ENCODE measurements at regions not wholly inside any gene's neighbourhood (a gene's known extent, or its start where the extent isn't known, plus 50 kb on each side); places are given as distances from the start of the nearest gene placed in this dataset.

DNA sequence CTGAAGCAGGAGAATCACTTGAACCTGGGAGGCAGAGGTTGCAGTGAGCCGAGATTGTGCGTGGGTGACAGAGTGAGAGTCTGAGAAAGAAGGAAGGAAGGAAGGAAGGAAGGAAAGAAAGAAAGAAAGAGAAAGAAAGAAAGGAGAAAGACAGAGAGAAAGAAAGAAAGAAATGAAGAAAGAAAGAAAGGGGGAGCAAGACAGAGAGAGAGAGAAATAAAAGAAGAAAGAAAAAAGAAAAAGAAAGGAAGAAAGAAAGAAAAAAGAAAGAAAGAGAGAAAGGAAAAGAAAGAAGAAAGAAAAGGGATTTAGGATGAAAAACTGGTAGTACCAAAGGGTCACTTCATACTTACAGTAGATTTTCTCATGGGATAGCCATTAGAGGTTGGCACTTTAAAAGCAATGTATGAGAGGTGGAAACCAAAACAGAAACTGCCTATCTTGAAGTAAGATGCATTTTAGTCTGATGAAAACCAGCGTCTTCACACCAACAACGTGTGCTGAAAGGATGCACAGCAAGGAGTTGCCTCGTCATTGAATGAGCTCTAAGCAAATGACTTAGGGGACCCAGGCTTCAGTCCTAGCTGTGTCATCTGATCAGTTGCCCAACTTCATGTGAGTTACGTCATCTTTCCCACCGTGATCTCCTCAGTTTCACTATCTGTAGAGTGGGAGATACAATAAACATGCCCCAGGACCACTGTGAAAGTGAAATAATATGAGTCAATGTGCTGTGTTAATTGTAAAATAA lies 133.9 kb upstream of the NEDD9 start:
- Histone ChIP-seq H3K4me3 (ENCODE audit: low read depth, low read length) (no peak overlapping the region), H3K27me3 (ENCODE audit: control insufficient read depth, insufficient read depth, low read length) (no peaks in the 10 kb centered on the region), H3K36me3 (ENCODE audit: control insufficient read depth, insufficient read depth, low read length) (no peaks in the 10 kb centered on the region)
- DNase-seq (ENCODE audit: low read depth): no peak
- POLR2A ChIA-PET: no interaction called here
- TF ChIP-seq, protein P1, sequence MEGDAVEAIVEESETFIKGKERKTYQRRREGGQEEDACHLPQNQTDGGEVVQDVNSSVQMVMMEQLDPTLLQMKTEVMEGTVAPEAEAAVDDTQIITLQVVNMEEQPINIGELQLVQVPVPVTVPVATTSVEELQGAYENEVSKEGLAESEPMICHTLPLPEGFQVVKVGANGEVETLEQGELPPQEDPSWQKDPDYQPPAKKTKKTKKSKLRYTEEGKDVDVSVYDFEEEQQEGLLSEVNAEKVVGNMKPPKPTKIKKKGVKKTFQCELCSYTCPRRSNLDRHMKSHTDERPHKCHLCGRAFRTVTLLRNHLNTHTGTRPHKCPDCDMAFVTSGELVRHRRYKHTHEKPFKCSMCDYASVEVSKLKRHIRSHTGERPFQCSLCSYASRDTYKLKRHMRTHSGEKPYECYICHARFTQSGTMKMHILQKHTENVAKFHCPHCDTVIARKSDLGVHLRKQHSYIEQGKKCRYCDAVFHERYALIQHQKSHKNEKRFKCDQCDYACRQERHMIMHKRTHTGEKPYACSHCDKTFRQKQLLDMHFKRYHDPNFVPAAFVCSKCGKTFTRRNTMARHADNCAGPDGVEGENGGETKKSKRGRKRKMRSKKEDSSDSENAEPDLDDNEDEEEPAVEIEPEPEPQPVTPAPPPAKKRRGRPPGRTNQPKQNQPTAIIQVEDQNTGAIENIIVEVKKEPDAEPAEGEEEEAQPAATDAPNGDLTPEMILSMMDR (IDR thresholded peaks at IDR 0.05; ENCODE audit: insufficient read depth, low read depth, low read length): no peak
- CTCF ChIA-PET: interaction anchor here (0.7 to 1.5 kb wide), 2 partner anchors 12 to 194 kb away, joined by 3 to 7 read pairs; no protein-coding TSS in a partner anchor

DNA sequence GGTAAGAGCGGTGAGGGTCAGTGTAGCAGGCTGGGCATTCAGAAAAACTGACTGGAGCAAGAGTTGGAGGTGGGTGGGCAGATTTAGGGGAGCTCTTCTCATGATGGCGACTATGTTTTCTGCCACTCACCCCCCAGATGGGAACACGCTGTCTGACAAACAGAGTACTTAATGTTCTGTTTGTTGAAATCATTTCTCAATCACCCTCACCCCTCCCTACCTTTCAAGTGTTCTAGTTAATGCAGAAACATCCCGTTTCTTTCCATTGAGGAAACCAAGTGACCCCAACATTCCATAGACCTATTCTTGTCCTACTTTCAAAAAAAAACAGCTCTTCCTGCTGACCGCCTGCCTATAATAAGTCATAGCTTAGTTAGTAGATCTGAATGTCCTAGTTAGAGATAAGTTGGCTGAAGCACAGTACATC lies 132.5 kb upstream of the NEDD9 start:
- ChIA-PET CTCF (interaction anchor here (0.6 to 1.2 kb wide), 2 partner anchors 12 to 44 kb away, joined by 3 read pairs; no protein-coding TSS in a partner anchor), POLR2A (no interaction called here)
- no peaks in the 10 kb centered on the region for H3K36me3 ChIP-seq (ENCODE audit: control insufficient read depth, insufficient read depth, low read length)
- TF ChIP-seq, protein P1 (IDR thresholded peaks at IDR 0.05; ENCODE audit: insufficient read depth, low read depth, low read length): no peak
- no peak for DNase-seq (ENCODE audit: low read depth)
- no peaks in the 10 kb centered on the region for H3K27me3 ChIP-seq (ENCODE audit: control insufficient read depth, insufficient read depth, low read length)
- no peak overlapping the region for H3K4me3 ChIP-seq (ENCODE audit: low read depth, low read length)

- no peaks in the 10 kb centered on the region for H3K36me3 ChIP-seq (ENCODE audit: control insufficient read depth, insufficient read depth, low read length)
- no peak for DNase-seq (ENCODE audit: low read depth)
- ChIA-PET POLR2A (no interaction called here), CTCF (interaction anchor here (1.2 kb wide), 1 partner anchor 13 kb away, joined by 3 read pairs; no protein-coding TSS in a partner anchor)
- H3K4me3 ChIP-seq (ENCODE audit: low read depth, low read length): no peak overlapping the region
- TF ChIP-seq, protein P1 (IDR thresholded peaks at IDR 0.05; ENCODE audit: insufficient read depth, low read depth, low read length): no peak
- H3K27me3 ChIP-seq (ENCODE audit: control insufficient read depth, insufficient read depth, low read length): no peaks in the 10 kb centered on the region
Observed at GRCh38 chr6:11363881-11364576, 131.6 kb upstream of the NEDD9 start.

GRCh38 chr6:11362564-11362963 lies 130.1 kb upstream of the NEDD9 start:
- ChIA-PET CTCF (interaction anchor here (1.3 kb wide), 1 partner anchor 117 kb away, joined by 4 read pairs; no protein-coding TSS in a partner anchor), POLR2A (no interaction called here)
- Histone ChIP-seq H3K27me3 (ENCODE audit: control insufficient read depth, insufficient read depth, low read length) (no peaks in the 10 kb centered on the region), H3K4me3 (ENCODE audit: low read depth, low read length) (no peak overlapping the region), H3K36me3 (ENCODE audit: control insufficient read depth, insufficient read depth, low read length) (no peaks in the 10 kb centered on the region)
- no peak for DNase-seq (ENCODE audit: low read depth)
- TF ChIP-seq, protein P1 (IDR thresholded peaks at IDR 0.05; ENCODE audit: insufficient read depth, low read depth, low read length): no peak
